ENCODE measurements at regions not wholly inside any gene's neighbourhood (a gene's known extent, or its start where the extent isn't known, plus 50 kb on each side); places are given as distances from the start of the nearest gene placed in this dataset.

DNA sequence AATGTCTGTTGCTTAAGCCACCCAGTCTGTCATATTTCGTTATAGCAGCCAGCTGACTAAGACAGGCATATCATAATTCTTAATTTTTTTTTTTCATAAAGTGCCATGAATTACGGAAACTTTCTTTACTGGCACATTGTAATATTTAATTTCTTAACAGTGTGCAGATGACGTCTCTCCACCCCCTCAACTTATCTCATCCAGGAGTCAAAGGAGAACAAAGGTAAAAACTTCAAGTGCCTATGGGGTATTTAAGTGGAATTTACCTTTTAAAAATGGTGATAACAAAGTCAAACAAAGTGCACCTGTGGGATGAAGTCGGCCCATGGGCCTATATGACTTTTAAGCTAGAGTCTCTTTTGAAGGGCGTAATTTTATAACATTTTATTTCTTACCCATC lies 539.4 kb downstream of the CDH9 start:
- no peak for TF ChIP-seq HDAC1 (CRISPR knock-in tag; IDR thresholded peaks at IDR 0.05)
- no peak for TF ChIP-seq HDAC2 (CRISPR knock-in tag; IDR thresholded peaks at IDR 0.05)
- no peak for TF ChIP-seq ADNP (CRISPR knock-in tag; IDR thresholded peaks at IDR 0.05)
